ENCODE measurements at regions not wholly inside any gene's neighbourhood (a gene's known extent, or its start where the extent isn't known, plus 50 kb on each side); places are given as distances from the start of the nearest gene placed in this dataset.

- no peak for TF ChIP-seq POLR2A (IDR thresholded peaks at IDR 0.05)
- TF ChIP-seq, protein P1, sequence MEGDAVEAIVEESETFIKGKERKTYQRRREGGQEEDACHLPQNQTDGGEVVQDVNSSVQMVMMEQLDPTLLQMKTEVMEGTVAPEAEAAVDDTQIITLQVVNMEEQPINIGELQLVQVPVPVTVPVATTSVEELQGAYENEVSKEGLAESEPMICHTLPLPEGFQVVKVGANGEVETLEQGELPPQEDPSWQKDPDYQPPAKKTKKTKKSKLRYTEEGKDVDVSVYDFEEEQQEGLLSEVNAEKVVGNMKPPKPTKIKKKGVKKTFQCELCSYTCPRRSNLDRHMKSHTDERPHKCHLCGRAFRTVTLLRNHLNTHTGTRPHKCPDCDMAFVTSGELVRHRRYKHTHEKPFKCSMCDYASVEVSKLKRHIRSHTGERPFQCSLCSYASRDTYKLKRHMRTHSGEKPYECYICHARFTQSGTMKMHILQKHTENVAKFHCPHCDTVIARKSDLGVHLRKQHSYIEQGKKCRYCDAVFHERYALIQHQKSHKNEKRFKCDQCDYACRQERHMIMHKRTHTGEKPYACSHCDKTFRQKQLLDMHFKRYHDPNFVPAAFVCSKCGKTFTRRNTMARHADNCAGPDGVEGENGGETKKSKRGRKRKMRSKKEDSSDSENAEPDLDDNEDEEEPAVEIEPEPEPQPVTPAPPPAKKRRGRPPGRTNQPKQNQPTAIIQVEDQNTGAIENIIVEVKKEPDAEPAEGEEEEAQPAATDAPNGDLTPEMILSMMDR (IDR thresholded peaks at IDR 0.05), result no peak
Measured at GRCh38 chr2:128787616-128788015, 468.9 kb upstream of the HS6ST1 start.

All from thyroid gland (tissue), 4 donors.